Loucy (cell line): ENCODE measurements at regions not wholly inside any gene's neighbourhood (a gene's known extent, or its start where the extent isn't known, plus 50 kb on each side); places are given as distances from the start of the nearest gene placed in this dataset.

Source experiments
- EZH2phosphoT487 ChIP-seq: fragments of 200-600 bp; IDR thresholded peaks from 2 replicates; pipeline ENCODE4 v1.6.1; 2018; ENCODE audit warnings: antibody characterized with exemption, mild to moderate bottlenecking, moderate library complexity, borderline replicate concordance
- TF ChIP-seq, protein P1 (sequence below): fragments of 200-600 bp; sonication (generic); conservative IDR thresholded peaks from 2 replicates; pipeline ENCODE4 v1.5.1; 2014; ENCODE audit warnings: mild to moderate bottlenecking, antibody characterized with exemption, low read length

DNA sequence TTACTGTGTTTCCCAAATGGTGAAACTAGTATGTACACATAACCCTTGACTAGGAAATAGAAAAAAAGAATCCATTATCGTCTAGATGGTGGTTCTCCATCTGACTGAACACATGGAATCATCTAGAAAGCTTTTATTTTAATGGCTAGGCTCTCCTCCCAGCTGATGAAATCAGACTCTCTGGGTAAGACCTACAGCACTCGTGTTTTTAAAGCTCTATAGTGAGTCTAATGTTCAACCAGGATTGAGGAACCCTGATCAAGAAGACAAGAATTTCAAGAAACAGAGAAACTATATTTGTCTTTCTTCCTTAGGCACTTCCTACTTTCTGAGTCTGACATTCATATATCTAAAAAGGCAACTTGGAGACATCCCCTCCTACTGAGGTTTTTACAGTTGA is 118.8 kb downstream of the TMCO5A start:
- TF ChIP-seq, protein P1, sequence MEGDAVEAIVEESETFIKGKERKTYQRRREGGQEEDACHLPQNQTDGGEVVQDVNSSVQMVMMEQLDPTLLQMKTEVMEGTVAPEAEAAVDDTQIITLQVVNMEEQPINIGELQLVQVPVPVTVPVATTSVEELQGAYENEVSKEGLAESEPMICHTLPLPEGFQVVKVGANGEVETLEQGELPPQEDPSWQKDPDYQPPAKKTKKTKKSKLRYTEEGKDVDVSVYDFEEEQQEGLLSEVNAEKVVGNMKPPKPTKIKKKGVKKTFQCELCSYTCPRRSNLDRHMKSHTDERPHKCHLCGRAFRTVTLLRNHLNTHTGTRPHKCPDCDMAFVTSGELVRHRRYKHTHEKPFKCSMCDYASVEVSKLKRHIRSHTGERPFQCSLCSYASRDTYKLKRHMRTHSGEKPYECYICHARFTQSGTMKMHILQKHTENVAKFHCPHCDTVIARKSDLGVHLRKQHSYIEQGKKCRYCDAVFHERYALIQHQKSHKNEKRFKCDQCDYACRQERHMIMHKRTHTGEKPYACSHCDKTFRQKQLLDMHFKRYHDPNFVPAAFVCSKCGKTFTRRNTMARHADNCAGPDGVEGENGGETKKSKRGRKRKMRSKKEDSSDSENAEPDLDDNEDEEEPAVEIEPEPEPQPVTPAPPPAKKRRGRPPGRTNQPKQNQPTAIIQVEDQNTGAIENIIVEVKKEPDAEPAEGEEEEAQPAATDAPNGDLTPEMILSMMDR = no peak
- no peak for TF ChIP-seq EZH2phosphoT487
